ENCODE measurements at regions not wholly inside any gene's neighbourhood (a gene's known extent, or its start where the extent isn't known, plus 50 kb on each side); places are given as distances from the start of the nearest gene placed in this dataset.

DNA sequence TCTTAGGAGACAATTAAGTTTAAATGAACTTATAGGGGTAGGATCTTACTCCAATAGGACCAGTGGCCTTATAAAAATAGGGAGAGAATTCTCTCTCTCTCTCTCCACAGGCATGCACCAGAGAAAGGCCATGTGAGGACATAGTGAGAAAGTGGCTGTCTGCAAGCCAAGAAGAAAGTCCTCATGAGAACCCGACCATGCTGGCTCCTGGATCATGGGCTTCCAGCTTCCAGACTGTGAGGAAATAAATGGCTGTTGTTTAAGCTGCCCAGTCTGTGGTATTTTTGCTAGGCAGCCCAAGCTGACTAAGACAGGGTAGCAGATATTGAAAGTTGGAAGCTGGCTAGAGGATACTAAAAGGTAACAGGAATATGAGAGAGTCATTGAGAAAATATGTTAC lies 454.0 kb downstream of the NBAS start:
- DNase-seq, result no peak

DNA sequence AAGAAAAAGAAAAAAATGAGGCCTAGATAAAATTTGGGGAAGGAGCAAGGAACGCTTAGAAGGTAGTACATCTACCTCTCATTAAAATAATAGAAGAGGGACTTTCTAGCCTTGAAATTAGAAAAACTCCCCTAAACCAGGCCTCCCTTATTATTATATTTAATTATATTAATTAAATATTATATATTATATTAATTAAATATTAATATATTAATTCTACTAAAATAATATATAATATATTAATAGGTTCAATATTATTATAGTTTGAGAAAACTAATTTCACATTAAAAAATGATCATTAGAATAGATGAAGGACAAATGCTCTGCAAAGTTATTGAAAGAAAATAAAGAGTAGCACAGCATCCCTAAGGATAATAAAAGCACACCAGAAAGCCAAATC lies 449.4 kb downstream of the NBAS start:
- DNase-seq, result no peak

DNA sequence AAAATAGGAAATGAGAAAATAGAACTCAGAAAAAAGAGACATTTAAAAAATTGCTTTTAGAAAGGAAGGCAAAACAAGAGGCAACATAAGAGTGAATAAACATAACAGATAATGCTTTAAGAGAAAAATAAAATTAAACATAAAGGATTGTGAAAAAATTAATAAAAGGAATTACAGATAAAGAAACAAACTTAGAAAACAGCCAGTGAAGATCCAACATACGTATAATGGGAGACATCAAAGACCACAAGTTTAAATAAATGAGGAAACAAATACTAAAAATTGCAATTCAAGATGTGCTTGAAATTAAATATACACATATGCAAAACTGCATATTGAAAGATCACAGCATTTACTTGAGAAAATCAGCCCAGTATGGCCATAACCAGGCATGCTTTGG lies 448.9 kb downstream of the NBAS start:
- no peak for DNase-seq

DNA sequence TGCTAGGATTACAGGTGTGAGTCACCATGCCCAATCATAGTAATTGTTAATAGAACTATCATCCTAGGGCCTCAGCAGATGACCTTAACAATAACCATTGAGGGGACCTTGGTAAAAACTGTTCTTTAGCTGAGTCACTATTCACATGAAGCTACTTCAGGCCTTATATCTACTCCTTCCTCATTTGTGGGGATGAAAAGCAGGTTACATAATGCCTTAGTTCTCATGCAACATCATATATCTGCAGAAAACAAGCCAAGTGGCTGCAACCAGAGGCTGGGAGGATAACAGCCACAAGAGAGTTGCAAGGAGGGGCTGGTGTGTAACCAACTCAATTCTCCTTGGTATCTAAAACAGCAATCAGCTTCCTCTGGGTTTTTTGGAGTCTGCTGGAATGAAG lies 445.4 kb downstream of the NBAS start:
- DNase-seq, result no peak

DNA sequence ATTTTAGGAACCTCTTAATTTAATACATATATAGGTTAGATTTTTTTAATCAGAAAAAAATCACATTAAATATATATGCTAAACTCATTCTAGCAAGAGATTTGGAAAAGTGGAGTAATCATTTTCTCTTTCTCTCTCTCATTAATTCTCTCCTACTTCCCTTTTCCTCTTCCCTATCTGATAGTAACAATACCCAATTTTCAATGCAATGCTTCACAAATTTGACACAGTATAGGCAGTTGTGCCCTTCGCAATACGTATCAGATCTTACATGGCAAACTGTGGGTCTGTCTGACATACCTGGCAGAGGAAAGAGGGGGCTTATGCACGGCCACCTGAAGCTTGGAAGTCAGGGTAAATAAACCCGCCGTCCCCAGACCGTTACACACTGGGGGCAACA lies 444.3 kb downstream of the NBAS start:
- DNase-seq, result no peak

Data from NCI-H2029 treated with DMSO at 0.1 percent for 48 hours (cell line).